HepG2 (cell line): ENCODE measurements at regions not wholly inside any gene's neighbourhood (a gene's known extent, or its start where the extent isn't known, plus 50 kb on each side); places are given as distances from the start of the nearest gene placed in this dataset.

Source experiments
- HNF4A ChIP-seq: sonication (generic); formaldehyde crosslinking; IDR thresholded peaks from 2 replicates; pipeline ENCODE4 v1.4.0; 2020; ENCODE audit warnings: missing genetic modification reagents
- MXI1 ChIP-seq: IDR thresholded peaks from 3 replicates; pipeline ENCODE4 v1.6.1; 2012; ENCODE audit warnings: low read depth, low read length, inconsistent platforms, borderline replicate concordance
- PRMT3 ChIP-seq: sonication (generic); formaldehyde crosslinking; IDR thresholded peaks from 2 replicates; pipeline ENCODE4 v1.8.1; 2022; ENCODE audit warnings: low read depth, mild to moderate bottlenecking, moderate library complexity, missing genetic modification reagents, borderline replicate concordance
- RCOR2 ChIP-seq: IDR thresholded peaks from 2 replicates; pipeline ENCODE4 v1.6.1; 2016; ENCODE audit warnings: missing biosample characterization, missing genetic modification reagents
- THRA ChIP-seq: sonication (generic); formaldehyde crosslinking; IDR thresholded peaks from 2 replicates; pipeline ENCODE4 v1.4.0; 2020; ENCODE audit warnings: missing genetic modification reagents, borderline replicate concordance
- YY1 ChIP-seq: IDR thresholded peaks from 2 replicates; pipeline ENCODE4 v1.6.1; 2011; ENCODE audit warnings: low read length, low read depth, moderate library complexity, mild to moderate bottlenecking; ENCODE audit not compliant: insufficient read depth, insufficient replicate concordance
- ZBTB20 ChIP-seq: sonication (generic); formaldehyde crosslinking; IDR thresholded peaks from 2 replicates; pipeline ENCODE4 v1.8.1; 2023; ENCODE audit warnings: missing genetic modification reagents, low read depth, mild to moderate bottlenecking, borderline replicate concordance
- ZNF431 ChIP-seq: sonication (generic); formaldehyde crosslinking; IDR thresholded peaks from 2 replicates; pipeline ENCODE4 v1.9.0; 2022; ENCODE audit warnings: missing genetic modification reagents, low read depth, mild to moderate bottlenecking, borderline replicate concordance
- ZNF484 ChIP-seq: sonication (generic); formaldehyde crosslinking; IDR thresholded peaks from 2 replicates; pipeline ENCODE4 v1.5.1; 2020; ENCODE audit warnings: mild to moderate bottlenecking, low read depth, missing genetic modification reagents, borderline replicate concordance
- ZNF546 ChIP-seq: sonication (generic); formaldehyde crosslinking; conservative IDR thresholded peaks from 2 replicates; pipeline ENCODE4 v1.8.1; 2023; ENCODE audit warnings: mild to moderate bottlenecking, missing genetic modification reagents
- ZNF549 ChIP-seq: sonication (generic); formaldehyde crosslinking; IDR thresholded peaks from 2 replicates; pipeline ENCODE4 v1.5.0; 2020; ENCODE audit warnings: missing genetic modification reagents
- TF ChIP-seq, protein P1 (sequence below): sonication (generic); formaldehyde crosslinking; IDR thresholded peaks from 2 replicates; pipeline ENCODE4 v1.4.0; 2020; ENCODE audit warnings: missing genetic modification reagents
- TF ChIP-seq, protein P2 (sequence below): sonication (generic); formaldehyde crosslinking; IDR thresholded peaks from 2 replicates; pipeline ENCODE4 v1.4.0; 2020; ENCODE audit warnings: missing genetic modification reagents

DNA sequence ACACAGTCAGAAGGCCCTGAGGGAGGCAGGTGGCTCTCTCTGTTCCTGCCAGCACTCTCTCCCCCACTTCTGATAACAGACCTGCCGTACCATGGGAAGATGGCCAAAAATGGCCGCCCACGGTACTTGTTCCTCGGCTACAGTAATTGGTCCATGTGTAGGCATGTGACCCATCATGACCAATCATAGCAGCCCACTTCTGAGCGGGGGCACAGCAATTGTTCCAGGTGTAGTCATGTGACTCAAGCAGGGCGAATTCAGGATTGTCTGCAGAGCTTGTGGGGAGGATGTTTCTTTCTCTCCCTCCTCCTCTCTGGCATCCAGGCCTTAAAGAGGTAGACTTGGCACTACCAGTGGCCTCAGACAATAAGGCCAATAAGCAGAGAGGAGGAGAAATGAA lies 250.4 kb downstream of the MRTFB start (continued):
- no peak for TF ChIP-seq MXI1
- no peak for TF ChIP-seq RCOR2 (CRISPR knock-in tag)
- TF ChIP-seq HNF4A (CRISPR knock-in tag) = no peak
- no peak for TF ChIP-seq ZNF549 (CRISPR knock-in tag)
- peak; percentile 23 for TF ChIP-seq YY1
- no peak for TF ChIP-seq ZNF431 (CRISPR knock-in tag)
- TF ChIP-seq, protein P1, sequence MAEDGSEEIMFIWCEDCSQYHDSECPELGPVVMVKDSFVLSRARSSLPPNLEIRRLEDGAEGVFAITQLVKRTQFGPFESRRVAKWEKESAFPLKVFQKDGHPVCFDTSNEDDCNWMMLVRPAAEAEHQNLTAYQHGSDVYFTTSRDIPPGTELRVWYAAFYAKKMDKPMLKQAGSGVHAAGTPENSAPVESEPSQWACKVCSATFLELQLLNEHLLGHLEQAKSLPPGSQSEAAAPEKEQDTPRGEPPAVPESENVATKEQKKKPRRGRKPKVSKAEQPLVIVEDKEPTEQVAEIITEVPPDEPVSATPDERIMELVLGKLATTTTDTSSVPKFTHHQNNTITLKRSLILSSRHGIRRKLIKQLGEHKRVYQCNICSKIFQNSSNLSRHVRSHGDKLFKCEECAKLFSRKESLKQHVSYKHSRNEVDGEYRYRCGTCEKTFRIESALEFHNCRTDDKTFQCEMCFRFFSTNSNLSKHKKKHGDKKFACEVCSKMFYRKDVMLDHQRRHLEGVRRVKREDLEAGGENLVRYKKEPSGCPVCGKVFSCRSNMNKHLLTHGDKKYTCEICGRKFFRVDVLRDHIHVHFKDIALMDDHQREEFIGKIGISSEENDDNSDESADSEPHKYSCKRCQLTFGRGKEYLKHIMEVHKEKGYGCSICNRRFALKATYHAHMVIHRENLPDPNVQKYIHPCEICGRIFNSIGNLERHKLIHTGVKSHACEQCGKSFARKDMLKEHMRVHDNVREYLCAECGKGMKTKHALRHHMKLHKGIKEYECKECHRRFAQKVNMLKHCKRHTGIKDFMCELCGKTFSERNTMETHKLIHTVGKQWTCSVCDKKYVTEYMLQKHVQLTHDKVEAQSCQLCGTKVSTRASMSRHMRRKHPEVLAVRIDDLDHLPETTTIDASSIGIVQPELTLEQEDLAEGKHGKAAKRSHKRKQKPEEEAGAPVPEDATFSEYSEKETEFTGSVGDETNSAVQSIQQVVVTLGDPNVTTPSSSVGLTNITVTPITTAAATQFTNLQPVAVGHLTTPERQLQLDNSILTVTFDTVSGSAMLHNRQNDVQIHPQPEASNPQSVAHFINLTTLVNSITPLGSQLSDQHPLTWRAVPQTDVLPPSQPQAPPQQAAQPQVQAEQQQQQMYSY = no peak
- no peak for TF ChIP-seq THRA (CRISPR knock-in tag)
- TF ChIP-seq, protein P2, sequence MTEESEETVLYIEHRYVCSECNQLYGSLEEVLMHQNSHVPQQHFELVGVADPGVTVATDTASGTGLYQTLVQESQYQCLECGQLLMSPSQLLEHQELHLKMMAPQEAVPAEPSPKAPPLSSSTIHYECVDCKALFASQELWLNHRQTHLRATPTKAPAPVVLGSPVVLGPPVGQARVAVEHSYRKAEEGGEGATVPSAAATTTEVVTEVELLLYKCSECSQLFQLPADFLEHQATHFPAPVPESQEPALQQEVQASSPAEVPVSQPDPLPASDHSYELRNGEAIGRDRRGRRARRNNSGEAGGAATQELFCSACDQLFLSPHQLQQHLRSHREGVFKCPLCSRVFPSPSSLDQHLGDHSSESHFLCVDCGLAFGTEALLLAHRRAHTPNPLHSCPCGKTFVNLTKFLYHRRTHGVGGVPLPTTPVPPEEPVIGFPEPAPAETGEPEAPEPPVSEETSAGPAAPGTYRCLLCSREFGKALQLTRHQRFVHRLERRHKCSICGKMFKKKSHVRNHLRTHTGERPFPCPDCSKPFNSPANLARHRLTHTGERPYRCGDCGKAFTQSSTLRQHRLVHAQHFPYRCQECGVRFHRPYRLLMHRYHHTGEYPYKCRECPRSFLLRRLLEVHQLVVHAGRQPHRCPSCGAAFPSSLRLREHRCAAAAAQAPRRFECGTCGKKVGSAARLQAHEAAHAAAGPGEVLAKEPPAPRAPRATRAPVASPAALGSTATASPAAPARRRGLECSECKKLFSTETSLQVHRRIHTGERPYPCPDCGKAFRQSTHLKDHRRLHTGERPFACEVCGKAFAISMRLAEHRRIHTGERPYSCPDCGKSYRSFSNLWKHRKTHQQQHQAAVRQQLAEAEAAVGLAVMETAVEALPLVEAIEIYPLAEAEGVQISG (CRISPR knock-in tag) = 0 out of 2 replicates have a peak, but pooled peaks have one; percentile 20
- TF ChIP-seq ZBTB20 = no peak
- no peak for TF ChIP-seq ZNF546 (CRISPR knock-in tag)
- no peak for TF ChIP-seq PRMT3 (CRISPR knock-in tag)
- TF ChIP-seq ZNF484 = no peak
